H1 (cell line): ENCODE measurements at regions not wholly inside any gene's neighbourhood (a gene's known extent, or its start where the extent isn't known, plus 50 kb on each side); places are given as distances from the start of the nearest gene placed in this dataset.

Source experiments
- CTCF ChIA-PET: fragments of 300-600 bp; sonication (Branson Sonifier 250); formaldehyde crosslinking; loops from one replicate; lab custom pipeline; 2021; ENCODE audit not compliant: partially characterized antibody; lab: Charles Lee
- POLR2A ChIA-PET: fragments of 300-600 bp; sonication (Branson Sonifier 250); formaldehyde crosslinking; loops from one replicate; lab custom pipeline; 2021; ENCODE audit warnings: inconsistent platforms; ENCODE audit not compliant: partially characterized antibody; lab: Charles Lee
- DNase-seq, 2 experiments: peaks; one replicate each; pipeline versions ENCODE4 v3.0.0 to v3.0.0-alpha.2; 2010 to 2022; ENCODE audit warnings: low spot score in 2 of 2, low read depth in 1 of 2, mixed read lengths in 1 of 2
- FAIRE-seq: peaks from 2 replicates; lab custom pipeline; 2011; peaks lifted over from hg19 to GRCh38; lab: Jason Lieb, UNC
- H2AFZ ChIP-seq: 2 replicates; pipeline ENCODE4 v1.8.1; 2012; ENCODE audit warnings: low read length, inconsistent platforms
- H2AK5ac ChIP-seq: 2 replicates; pipeline ENCODE4 v1.6.1; 2013; ENCODE audit warnings: low read depth, low read length
- H2BK120ac ChIP-seq: replicated peaks from 2 replicates; pipeline ENCODE3; 2013; ENCODE audit warnings: low read depth, low read length, inconsistent platforms
- H2BK12ac ChIP-seq: 2 replicates; pipeline ENCODE4 v1.6.1; 2013; ENCODE audit warnings: low read depth, low read length
- H2BK15ac ChIP-seq: 2 replicates; pipeline ENCODE4 v1.6.1; 2013; ENCODE audit warnings: low read length
- H2BK20ac ChIP-seq: 2 replicates; pipeline ENCODE4 v1.6.1; 2013; ENCODE audit warnings: low read length
- H2BK5ac ChIP-seq: 2 replicates; pipeline ENCODE4 v1.6.1; 2013; ENCODE audit warnings: low read depth, low read length
- H3K14ac ChIP-seq: 2 replicates; pipeline ENCODE4 v1.6.1; 2013; ENCODE audit warnings: inconsistent platforms; ENCODE audit not compliant: insufficient read length
- H3K18ac ChIP-seq: 2 replicates; pipeline ENCODE4 v1.6.1; 2013; ENCODE audit warnings: low read length; ENCODE audit errors: extremely low read depth
- H3K23ac ChIP-seq: 2 replicates; pipeline ENCODE4 v1.6.1; 2013; ENCODE audit warnings: inconsistent platforms; ENCODE audit not compliant: insufficient read length
- H3K23me2 ChIP-seq: 2 replicates; pipeline ENCODE4 v1.6.1; 2013; ENCODE audit warnings: low read depth, low read length
- H3K27ac ChIP-seq: 2 replicates; pipeline ENCODE4 v1.6.1; 2011; ENCODE audit warnings: low read depth, low read length, inconsistent platforms
- H3K27me3 ChIP-seq, 4 experiments: replicated peaks in 1 of 4; 1 replicate in 1 of 4; 2 replicates in 3 of 4; pipeline versions ENCODE4 v1.6.1 to v1.8.1; 2011 to 2013; ENCODE audit warnings: low read length in 3 of 4, mild to moderate bottlenecking in 3 of 4, inconsistent platforms in 2 of 4, mixed read lengths in 2 of 4, moderate library complexity in 1 of 4; ENCODE audit not compliant: control insufficient read depth in 3 of 4, insufficient read depth in 3 of 4; ENCODE audit errors: extremely low read depth in 1 of 4
- H3K36me3 ChIP-seq, 4 experiments: 2 replicates each; pipeline versions ENCODE4 v1.6.1 to v1.8.1; 2011 to 2013; ENCODE audit warnings: mild to moderate bottlenecking in 4 of 4, low read length in 3 of 4, moderate library complexity in 2 of 4, control low read depth in 1 of 4, inconsistent platforms in 1 of 4; ENCODE audit not compliant: insufficient read depth in 4 of 4, control insufficient read depth in 2 of 4
- H3K4ac ChIP-seq: replicated peaks from 2 replicates; pipeline ENCODE3; 2013; ENCODE audit warnings: low read length, low read depth, mixed read lengths, inconsistent platforms; ENCODE audit not compliant: insufficient read length
- H3K4me1 ChIP-seq, 4 experiments: replicated peaks in 1 of 4; 1 replicate in 1 of 4; 2 replicates in 3 of 4; pipeline versions ENCODE4 v1.6.1 to v1.8.1; 2011 to 2013; ENCODE audit warnings: low read length in 3 of 4, inconsistent platforms in 2 of 4, mixed read lengths in 1 of 4; ENCODE audit not compliant: insufficient read depth in 4 of 4, control insufficient read depth in 3 of 4
- H3K4me2 ChIP-seq, 2 experiments: 2 replicates each; pipeline versions ENCODE4 v1.6.1 to v1.8.1; 2011 to 2013; ENCODE audit warnings: low read depth in 2 of 2, low read length in 2 of 2, control low read depth in 1 of 2, inconsistent platforms in 1 of 2, mild to moderate bottlenecking in 1 of 2; ENCODE audit not compliant: insufficient read depth in 1 of 2
- H3K4me3 ChIP-seq, 4 experiments: fragments of 200-600, 300-600 bp in 1 of 4; sonication (generic), shearing (Covaris generic), sonication (Bioruptor Twin) in 1 of 4; 2 replicates each; pipeline versions ENCODE4 v1.5.1 to v1.8.1; 2011 to 2016; ENCODE audit warnings: low read length in 4 of 4, low read depth in 3 of 4, control low read depth in 2 of 4, inconsistent platforms in 2 of 4, mild to moderate bottlenecking in 2 of 4, mixed read lengths in 1 of 4, moderate library complexity in 1 of 4; ENCODE audit not compliant: insufficient read depth in 2 of 4; ENCODE audit errors: extremely low read depth in 1 of 4
- H3K56ac ChIP-seq: replicated peaks from 2 replicates; pipeline ENCODE3; 2013; ENCODE audit warnings: low read depth, mild to moderate bottlenecking, mixed read lengths, low read length, inconsistent platforms; ENCODE audit not compliant: insufficient read length
- H3K79me1 ChIP-seq: 2 replicates; pipeline ENCODE4 v1.6.1; 2013; ENCODE audit warnings: low read depth, low read length, control low read depth
- H3K79me2 ChIP-seq, 2 experiments: 2 replicates each; pipeline versions ENCODE4 v1.6.1 to v1.8.1; 2012 to 2013; ENCODE audit warnings: low read length in 2 of 2, mild to moderate bottlenecking in 2 of 2, inconsistent platforms in 1 of 2; ENCODE audit not compliant: insufficient read depth in 2 of 2, control insufficient read depth in 1 of 2
- H3K9ac ChIP-seq, 4 experiments: replicated peaks in 1 of 4; 1 replicate in 1 of 4; 2 replicates in 3 of 4; pipeline versions ENCODE4 v1.6.1 to v1.8.1; 2011 to 2013; ENCODE audit warnings: low read depth in 3 of 4, low read length in 3 of 4, control low read depth in 2 of 4, mild to moderate bottlenecking in 2 of 4, moderate library complexity in 2 of 4, inconsistent platforms in 1 of 4; ENCODE audit errors: extremely low read depth in 1 of 4
- H3K9me3 ChIP-seq, 2 experiments: 2 replicates each; pipeline versions ENCODE4 v1.6.1 to v1.8.1; 2012 to 2013; ENCODE audit warnings: mild to moderate bottlenecking in 2 of 2, moderate library complexity in 2 of 2, control low read depth in 1 of 2, inconsistent platforms in 1 of 2, low read depth in 1 of 2, low read length in 1 of 2, mixed read lengths in 1 of 2; ENCODE audit not compliant: insufficient read depth in 2 of 2
- H4K20me1 ChIP-seq, 2 experiments: replicated peaks in 1 of 2; 2 replicates each; pipeline versions ENCODE3 to v1.8.1; 2011 to 2013; ENCODE audit warnings: inconsistent platforms in 2 of 2, low read length in 2 of 2, mild to moderate bottlenecking in 1 of 2; ENCODE audit not compliant: insufficient read depth in 2 of 2, control insufficient read depth in 1 of 2
- H4K5ac ChIP-seq: 2 replicates; pipeline ENCODE4 v1.6.1; 2013; ENCODE audit warnings: low read length, low read depth, mixed read lengths, inconsistent platforms; ENCODE audit not compliant: insufficient read length
- H4K8ac ChIP-seq: 2 replicates; pipeline ENCODE4 v1.8.0; 2013; ENCODE audit warnings: mild to moderate bottlenecking, moderate library complexity, low read length, inconsistent platforms; ENCODE audit not compliant: insufficient read depth; ENCODE audit errors: extremely low read depth
- H4K91ac ChIP-seq: replicated peaks from 2 replicates; pipeline ENCODE3; 2013; ENCODE audit warnings: low read length, mixed read lengths, inconsistent platforms; ENCODE audit not compliant: insufficient read length
- CEBPB ChIP-seq: IDR thresholded peaks from 2 replicates; pipeline ENCODE4 v1.6.1; 2012; ENCODE audit warnings: low read depth, low read length
- EZH2 ChIP-seq: fragments of 200-600 bp; sonication (generic); IDR thresholded peaks from 2 replicates; pipeline ENCODE4 v1.7.1; 2012; ENCODE audit warnings: low read depth, mild to moderate bottlenecking, moderate library complexity, low read length, inconsistent platforms; ENCODE audit not compliant: severe bottlenecking
- KDM5A ChIP-seq: fragments of 200-600 bp; IDR thresholded peaks from 2 replicates; pipeline ENCODE4 v1.7.1; 2012; ENCODE audit warnings: mild to moderate bottlenecking, low read length, inconsistent platforms, mixed read lengths
- MAFK ChIP-seq: IDR thresholded peaks from 2 replicates; pipeline ENCODE4 v1.6.1; 2012; ENCODE audit warnings: low read depth, mild to moderate bottlenecking, improper control_type of control experiment, low read length
- NANOG ChIP-seq: IDR thresholded peaks from 2 replicates; pipeline ENCODE4 v1.6.1; 2011; ENCODE audit warnings: low read length, low read depth, mild to moderate bottlenecking, inconsistent platforms; ENCODE audit not compliant: insufficient read depth, poor library complexity, severe bottlenecking
- RNF2 ChIP-seq: fragments of 200-900, 300-1000 bp; sonication (generic); IDR thresholded peaks from 2 replicates; pipeline ENCODE4 v1.7.1; 2016; ENCODE audit warnings: borderline replicate concordance, low read depth, mild to moderate bottlenecking, antibody characterized with exemption, low read length; ENCODE audit not compliant: poor library complexity, severe bottlenecking; ENCODE audit errors: missing control alignments
- TAF1 ChIP-seq: IDR thresholded peaks from 2 replicates; pipeline ENCODE4 v1.6.1; 2011; ENCODE audit warnings: mild to moderate bottlenecking, low read depth, low read length
- TEAD4 ChIP-seq: IDR thresholded peaks from 2 replicates; pipeline ENCODE4 v1.6.1; 2012; ENCODE audit warnings: low read depth, low read length, inconsistent platforms, mixed read lengths
- WGBS, 2 experiments: shearing (Covaris generic) in 1 of 2; methylation state at CpG; one replicate each; pipeline versions ENCODE4 v1.1.6 to v1.1.7; 2013 to 2015; ENCODE audit warnings: low lambda C conversion rate in 2 of 2, mixed read lengths in 2 of 2, inconsistent platforms in 1 of 2, low coverage in 1 of 2, missing lambda C conversion rate in 1 of 2; ENCODE audit not compliant: insufficient replicate concordance in 2 of 2, insufficient coverage in 1 of 2, insufficient read length in 1 of 2; ENCODE audit errors: extremely low coverage in 1 of 2, missing lambda C conversion rate in 1 of 2; 5-methylcytosine and 5-hydroxymethylcytosine counted together
- TF ChIP-seq, protein P1 (sequence below): IDR thresholded peaks from 2 replicates; pipeline ENCODE4 v1.6.1; 2012; ENCODE audit warnings: inconsistent platforms

DNA sequence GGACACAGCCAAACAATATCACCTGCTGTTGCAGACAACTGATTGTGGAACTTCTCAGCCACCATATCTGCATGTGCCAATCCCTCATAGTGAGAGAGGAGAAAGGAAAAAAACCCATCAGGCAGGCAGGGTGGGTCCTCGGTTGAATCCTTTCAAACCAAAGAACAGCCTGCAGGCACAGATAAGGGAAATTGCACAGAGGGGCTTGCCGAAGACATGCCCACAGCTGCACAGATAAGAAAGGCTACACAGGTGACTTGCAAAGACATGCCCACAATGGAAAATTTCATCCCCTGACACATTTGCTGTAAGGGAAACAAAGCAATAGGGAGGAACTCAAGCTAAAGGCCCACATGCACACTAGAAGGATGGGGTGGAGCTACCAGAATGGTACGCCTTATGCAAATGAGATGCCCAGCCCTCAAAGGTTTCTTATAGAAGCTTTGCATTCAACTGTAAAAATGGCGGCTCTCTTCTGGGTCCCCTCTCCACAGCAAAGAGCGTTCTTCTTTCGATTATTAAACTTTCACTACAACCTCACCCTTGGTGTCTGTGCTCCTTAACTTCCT, 170.0 kb upstream of the TMPO start:
- H3K23me2 ChIP-seq = no peaks in the 10 kb centered on the region
- no peaks in the 10 kb centered on the region for H3K79me1 ChIP-seq
- H3K27me3 ChIP-seq = no peaks in the 10 kb centered on the region
- no peaks in the 10 kb centered on the region for H3K79me2 ChIP-seq
- DNase-seq (peak in 1 of 2 experiments; percentile 26), FAIRE-seq (no peak)
- H3K4me1 ChIP-seq = peaks cover 2 to 7% (median 4%) of the 10 kb centered on the region in 4 experiments; a peak in 4 of 7 replicates
- H2BK15ac ChIP-seq = peak overlapping the region; percentile 32; the same call in 1 of the 2 replicates
- H3K9ac ChIP-seq = no peak overlapping the region
- CTCF ChIA-PET = interaction anchor here (1.4 kb wide), 1 partner anchor 10 kb away, joined by 4 read pairs; no protein-coding TSS in a partner anchor
- no peak overlapping the region for H2AFZ ChIP-seq
- H4K20me1 ChIP-seq = no peaks in the 10 kb centered on the region
- H3K4me2 ChIP-seq = no peak overlapping the region; a peak in 1 of 4 replicates
- H3K56ac ChIP-seq = no peak overlapping the region
- no peaks in the 10 kb centered on the region for H3K9me3 ChIP-seq
- peak overlapping the region; percentile 49; the same call in 1 of the 2 replicates for H3K18ac ChIP-seq
- H2BK5ac ChIP-seq = peak overlapping the region; percentile 71; the same call in 1 of the 2 replicates
- H2BK120ac ChIP-seq = no peak overlapping the region
- no peaks in the 10 kb centered on the region for H3K36me3 ChIP-seq
- H3K4ac ChIP-seq = no peak overlapping the region
- no peak overlapping the region for H2BK12ac ChIP-seq
- no peak overlapping the region for H4K8ac ChIP-seq
- H4K91ac ChIP-seq = peak overlapping the region; percentile 62
- H3K14ac ChIP-seq = no peak overlapping the region
- no peak overlapping the region; the same call in 1 of the 2 replicates for H2AK5ac ChIP-seq
- POLR2A ChIA-PET = no interaction called here
- 90% methylated on average over 6 of the region's 6 CpGs; no CpG with 5 or more reads in 1 of the 2 experiments for WGBS, 2 experiments
- H4K5ac ChIP-seq = no peak overlapping the region
- H3K4me3 ChIP-seq = no peak overlapping the region
- no peak overlapping the region for H3K23ac ChIP-seq
- peak overlapping the region; percentile 69; the same call in 1 of the 2 replicates for H2BK20ac ChIP-seq
- H3K27ac ChIP-seq = no peak overlapping the region
- TF ChIP-seq, protein P1, sequence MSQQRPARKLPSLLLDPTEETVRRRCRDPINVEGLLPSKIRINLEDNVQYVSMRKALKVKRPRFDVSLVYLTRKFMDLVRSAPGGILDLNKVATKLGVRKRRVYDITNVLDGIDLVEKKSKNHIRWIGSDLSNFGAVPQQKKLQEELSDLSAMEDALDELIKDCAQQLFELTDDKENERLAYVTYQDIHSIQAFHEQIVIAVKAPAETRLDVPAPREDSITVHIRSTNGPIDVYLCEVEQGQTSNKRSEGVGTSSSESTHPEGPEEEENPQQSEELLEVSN = no peak
- TF ChIP-seq NANOG (no peak), CEBPB (no peak), TAF1 (no peak), RNF2 (no peak), EZH2 (no peak), TEAD4 (no peak), KDM5A (no peak), MAFK (no peak)
